Neural cell (in vitro differentiated cells): ENCODE measurements at regions not wholly inside any gene's neighbourhood (a gene's known extent, or its start where the extent isn't known, plus 50 kb on each side); places are given as distances from the start of the nearest gene placed in this dataset.

Source experiments
- H2AFZ ChIP-seq: fragments of 200-600, 300-800 bp; sonication (generic), shearing (Covaris generic); 2 replicates; pipeline ENCODE4 v1.6.0; 2014; ENCODE audit warnings: low read depth, mild to moderate bottlenecking, antibody characterized with exemption, low read length, moderate library complexity
- H3F3A ChIP-seq: fragments of 200-600 bp; shearing (Covaris generic); 2 replicates; pipeline ENCODE4 v1.6.1; 2016; ENCODE audit warnings: mild to moderate bottlenecking, moderate library complexity, mixed read lengths, antibody characterized with exemption, low read length; ENCODE audit not compliant: insufficient read depth, poor library complexity, severe bottlenecking
- H3K27ac ChIP-seq: fragments of 200-600, 300-800 bp; sonication (generic), shearing (Covaris generic); 2 replicates; pipeline ENCODE4 v1.5.1; 2014; ENCODE audit warnings: mild to moderate bottlenecking, low read length, moderate library complexity
- H3K27me3 ChIP-seq: fragments of 300-800, 200-600 bp; sonication (generic), shearing (Covaris generic); 2 replicates; pipeline ENCODE4 v1.6.0; 2014; ENCODE audit warnings: mild to moderate bottlenecking, low read depth, low read length, moderate library complexity; ENCODE audit not compliant: insufficient read depth
- H3K36me3 ChIP-seq: fragments of 300-800, 200-600 bp; sonication (generic), shearing (Covaris generic); 2 replicates; pipeline ENCODE4 v1.5.1; 2014; ENCODE audit warnings: mild to moderate bottlenecking, antibody characterized with exemption, low read length, moderate library complexity; ENCODE audit not compliant: insufficient read depth
- H3K4me2 ChIP-seq: fragments of 300-800, 200-600 bp; sonication (generic), shearing (Covaris generic); 2 replicates; pipeline ENCODE4 v1.6.0; 2014; ENCODE audit warnings: mild to moderate bottlenecking, low read length
- H3K4me3 ChIP-seq: fragments of 300-800, 200-600 bp; sonication (generic), shearing (Covaris generic); 2 replicates; pipeline ENCODE4 v1.5.1; 2014; ENCODE audit warnings: mild to moderate bottlenecking, low read length, moderate library complexity
- H3K79me2 ChIP-seq: fragments of 200-600 bp; shearing (Covaris generic); replicated peaks from 2 replicates; pipeline ENCODE4 v1.6.0; 2014; ENCODE audit warnings: mild to moderate bottlenecking, low read length, moderate library complexity; ENCODE audit not compliant: insufficient read depth
- H3K9ac ChIP-seq: fragments of 300-800, 200-600 bp; sonication (generic), shearing (Covaris generic); 2 replicates; pipeline ENCODE4 v1.6.1; 2016; ENCODE audit warnings: mild to moderate bottlenecking, low read length, mixed read lengths
- H3K9me2 ChIP-seq: fragments of 200-600 bp; shearing (Covaris generic); 2 replicates; pipeline ENCODE4 v1.6.1; 2016; ENCODE audit warnings: mild to moderate bottlenecking, low read length, mixed read lengths; ENCODE audit not compliant: insufficient read depth
- H3K9me3 ChIP-seq: fragments of 200-600, 300-800 bp; sonication (generic), shearing (Covaris generic); 2 replicates; pipeline ENCODE4 v1.6.1; 2016; ENCODE audit warnings: mild to moderate bottlenecking, mixed run types, low read length, moderate library complexity, mixed read lengths
- H4K20me1 ChIP-seq: fragments of 200-600 bp; shearing (Covaris generic); 2 replicates; pipeline ENCODE4 v1.6.1; 2016; ENCODE audit warnings: mild to moderate bottlenecking, mixed run types; ENCODE audit not compliant: insufficient read depth
- EP300 ChIP-seq: fragments of 450-650 bp; conservative IDR thresholded peaks from 2 replicates; pipeline ENCODE4 v1.6.1; 2014; ENCODE audit warnings: antibody characterized with exemption, mild to moderate bottlenecking, moderate library complexity; ENCODE audit not compliant: poor library complexity, severe bottlenecking
- EZH2 ChIP-seq: fragments of 200-600, 300-800 bp; shearing (Covaris generic), sonication (generic); IDR thresholded peaks from 2 replicates; pipeline ENCODE4 v1.6.1; 2014; ENCODE audit warnings: antibody characterized with exemption, low read length, borderline replicate concordance, mild to moderate bottlenecking; ENCODE audit not compliant: insufficient read depth, poor library complexity, severe bottlenecking
- MXI1 ChIP-seq: fragments of 450-650 bp; conservative IDR thresholded peaks from 2 replicates; pipeline ENCODE4 v1.6.1; 2014; ENCODE audit warnings: antibody characterized with exemption, mild to moderate bottlenecking; ENCODE audit not compliant: poor library complexity, severe bottlenecking
- POLR2AphosphoS5 ChIP-seq: IDR thresholded peaks from 2 replicates; pipeline ENCODE4 v1.6.1; 2012
- RAD21 ChIP-seq: fragments of 450-650 bp; conservative IDR thresholded peaks from 2 replicates; pipeline ENCODE4 v1.6.1; 2014; ENCODE audit warnings: antibody characterized with exemption, mild to moderate bottlenecking, moderate library complexity
- SMC3 ChIP-seq: fragments of 450-650 bp; conservative IDR thresholded peaks from 2 replicates; pipeline ENCODE4 v1.6.1; 2014; ENCODE audit warnings: antibody characterized with exemption, mild to moderate bottlenecking, moderate library complexity; ENCODE audit not compliant: poor library complexity
- TAF1 ChIP-seq: IDR thresholded peaks from 2 replicates; pipeline ENCODE4 v1.6.1; 2012; ENCODE audit warnings: low read depth
- TF ChIP-seq, protein P1 (sequence below): IDR thresholded peaks from 2 replicates; pipeline ENCODE4 v1.6.1; 2012; ENCODE audit warnings: borderline replicate concordance
- TF ChIP-seq, protein P2 (sequence below): fragments of 450-650 bp; IDR thresholded peaks from 2 replicates; pipeline ENCODE4 v1.5.1; 2014; ENCODE audit warnings: antibody characterized with exemption, mild to moderate bottlenecking, moderate library complexity; ENCODE audit not compliant: poor library complexity, severe bottlenecking

DNA sequence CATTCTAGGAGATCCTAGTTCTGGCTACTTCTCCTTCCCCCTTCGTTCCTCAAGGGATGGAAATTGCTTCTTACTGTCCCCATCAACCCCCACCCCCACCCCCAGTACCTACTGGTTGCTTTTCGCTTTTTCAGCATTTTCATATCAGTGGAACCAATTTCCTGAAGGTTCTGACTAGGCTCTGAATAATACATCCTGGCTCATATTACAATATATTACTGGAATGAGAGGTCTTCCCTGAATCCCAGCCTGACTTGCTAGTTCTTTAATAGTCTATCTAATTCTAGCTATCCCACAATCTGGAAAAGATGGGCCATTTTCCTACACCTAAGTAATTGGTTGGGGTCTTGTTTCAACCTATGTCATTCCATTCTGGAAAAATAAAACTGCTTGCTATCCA is 207.4 kb downstream of the COG6 start:
- no peak overlapping the region for H3K4me2 ChIP-seq
- no peaks in the 10 kb centered on the region for H3K79me2 ChIP-seq
- no peaks in the 10 kb centered on the region for H3K27me3 ChIP-seq
- no peak for TF ChIP-seq EZH2
- no peak for TF ChIP-seq SMC3
- TF ChIP-seq, protein P1, sequence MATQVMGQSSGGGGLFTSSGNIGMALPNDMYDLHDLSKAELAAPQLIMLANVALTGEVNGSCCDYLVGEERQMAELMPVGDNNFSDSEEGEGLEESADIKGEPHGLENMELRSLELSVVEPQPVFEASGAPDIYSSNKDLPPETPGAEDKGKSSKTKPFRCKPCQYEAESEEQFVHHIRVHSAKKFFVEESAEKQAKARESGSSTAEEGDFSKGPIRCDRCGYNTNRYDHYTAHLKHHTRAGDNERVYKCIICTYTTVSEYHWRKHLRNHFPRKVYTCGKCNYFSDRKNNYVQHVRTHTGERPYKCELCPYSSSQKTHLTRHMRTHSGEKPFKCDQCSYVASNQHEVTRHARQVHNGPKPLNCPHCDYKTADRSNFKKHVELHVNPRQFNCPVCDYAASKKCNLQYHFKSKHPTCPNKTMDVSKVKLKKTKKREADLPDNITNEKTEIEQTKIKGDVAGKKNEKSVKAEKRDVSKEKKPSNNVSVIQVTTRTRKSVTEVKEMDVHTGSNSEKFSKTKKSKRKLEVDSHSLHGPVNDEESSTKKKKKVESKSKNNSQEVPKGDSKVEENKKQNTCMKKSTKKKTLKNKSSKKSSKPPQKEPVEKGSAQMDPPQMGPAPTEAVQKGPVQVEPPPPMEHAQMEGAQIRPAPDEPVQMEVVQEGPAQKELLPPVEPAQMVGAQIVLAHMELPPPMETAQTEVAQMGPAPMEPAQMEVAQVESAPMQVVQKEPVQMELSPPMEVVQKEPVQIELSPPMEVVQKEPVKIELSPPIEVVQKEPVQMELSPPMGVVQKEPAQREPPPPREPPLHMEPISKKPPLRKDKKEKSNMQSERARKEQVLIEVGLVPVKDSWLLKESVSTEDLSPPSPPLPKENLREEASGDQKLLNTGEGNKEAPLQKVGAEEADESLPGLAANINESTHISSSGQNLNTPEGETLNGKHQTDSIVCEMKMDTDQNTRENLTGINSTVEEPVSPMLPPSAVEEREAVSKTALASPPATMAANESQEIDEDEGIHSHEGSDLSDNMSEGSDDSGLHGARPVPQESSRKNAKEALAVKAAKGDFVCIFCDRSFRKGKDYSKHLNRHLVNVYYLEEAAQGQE: no peak
- no peak for TF ChIP-seq POLR2AphosphoS5
- TF ChIP-seq MXI1: no peak
- no peak for TF ChIP-seq TAF1
- no peak for TF ChIP-seq EP300
- TF ChIP-seq, protein P2, sequence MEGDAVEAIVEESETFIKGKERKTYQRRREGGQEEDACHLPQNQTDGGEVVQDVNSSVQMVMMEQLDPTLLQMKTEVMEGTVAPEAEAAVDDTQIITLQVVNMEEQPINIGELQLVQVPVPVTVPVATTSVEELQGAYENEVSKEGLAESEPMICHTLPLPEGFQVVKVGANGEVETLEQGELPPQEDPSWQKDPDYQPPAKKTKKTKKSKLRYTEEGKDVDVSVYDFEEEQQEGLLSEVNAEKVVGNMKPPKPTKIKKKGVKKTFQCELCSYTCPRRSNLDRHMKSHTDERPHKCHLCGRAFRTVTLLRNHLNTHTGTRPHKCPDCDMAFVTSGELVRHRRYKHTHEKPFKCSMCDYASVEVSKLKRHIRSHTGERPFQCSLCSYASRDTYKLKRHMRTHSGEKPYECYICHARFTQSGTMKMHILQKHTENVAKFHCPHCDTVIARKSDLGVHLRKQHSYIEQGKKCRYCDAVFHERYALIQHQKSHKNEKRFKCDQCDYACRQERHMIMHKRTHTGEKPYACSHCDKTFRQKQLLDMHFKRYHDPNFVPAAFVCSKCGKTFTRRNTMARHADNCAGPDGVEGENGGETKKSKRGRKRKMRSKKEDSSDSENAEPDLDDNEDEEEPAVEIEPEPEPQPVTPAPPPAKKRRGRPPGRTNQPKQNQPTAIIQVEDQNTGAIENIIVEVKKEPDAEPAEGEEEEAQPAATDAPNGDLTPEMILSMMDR: no peak
- no peak for TF ChIP-seq RAD21
- no peak overlapping the region for H3K4me3 ChIP-seq
- H2AFZ ChIP-seq: no peak overlapping the region
- H3K9me3 ChIP-seq: no peaks in the 10 kb centered on the region
- H3F3A ChIP-seq: no peaks in the 10 kb centered on the region
- H3K9me2 ChIP-seq: no peaks in the 10 kb centered on the region
- no peaks in the 10 kb centered on the region for H4K20me1 ChIP-seq
- H3K27ac ChIP-seq: no peak overlapping the region
- no peak overlapping the region for H3K9ac ChIP-seq
- no peaks in the 10 kb centered on the region for H3K36me3 ChIP-seq

- Histone ChIP-seq H2AFZ (no peak overlapping the region), H4K20me1 (no peaks in the 10 kb centered on the region), H3K4me2 (no peak overlapping the region), H3K27me3 (no peaks in the 10 kb centered on the region), H3K36me3 (no peaks in the 10 kb centered on the region), H3K9me2 (no peaks in the 10 kb centered on the region), H3K27ac (no peak overlapping the region), H3K9ac (no peak overlapping the region), H3F3A (no peaks in the 10 kb centered on the region), H3K79me2 (no peaks in the 10 kb centered on the region), H3K9me3 (no peaks in the 10 kb centered on the region), H3K4me3 (no peak overlapping the region)
- TF ChIP-seq TAF1 (no peak), POLR2AphosphoS5 (no peak), SMC3 (no peak), EP300 (no peak), EZH2 (no peak), MXI1 (no peak), RAD21 (no peak)
- TF ChIP-seq, protein P1: no peak
- TF ChIP-seq, protein P2: no peak
Measured at GRCh38 chr13:39864221-39864620, 208.8 kb downstream of the COG6 start.
